WERI-Rb-1 (cell line): ENCODE measurements at regions not wholly inside any gene's neighbourhood (a gene's known extent, or its start where the extent isn't known, plus 50 kb on each side); places are given as distances from the start of the nearest gene placed in this dataset.

ENCODE experiments used
- DNase-seq: peaks from one replicate; pipeline ENCODE4 v3.0.0-alpha.2; 2020
- H3K27ac ChIP-seq: fragments of 250-450 bp; sonication (Bioruptor Pico); 2 replicates; pipeline ENCODE4 v1.5.1; 2020; ENCODE audit warnings: mild to moderate bottlenecking, moderate library complexity
- H3K27me3 ChIP-seq: fragments of 250-450 bp; sonication (Bioruptor Pico); 2 replicates; pipeline ENCODE4 v1.5.1; 2021; ENCODE audit warnings: mild to moderate bottlenecking, low read depth, moderate library complexity; ENCODE audit not compliant: insufficient read depth, severe bottlenecking
- H3K36me3 ChIP-seq: fragments of 250-450 bp; sonication (Bioruptor Pico); 2 replicates; pipeline ENCODE4 v1.5.1; 2020; ENCODE audit warnings: mild to moderate bottlenecking, moderate library complexity
- H3K4me3 ChIP-seq: 2 replicates; pipeline ENCODE4 v1.5.1; 2011; ENCODE audit warnings: low read depth, mild to moderate bottlenecking, control low read depth, low read length
- H3K9me3 ChIP-seq: fragments of 250-450 bp; sonication (Bioruptor Pico); 2 replicates; pipeline ENCODE4 v1.5.1; 2021; ENCODE audit warnings: mild to moderate bottlenecking, moderate library complexity; ENCODE audit not compliant: severe bottlenecking
- CTCF ChIP-seq: IDR thresholded peaks from 2 replicates; pipeline ENCODE4 v1.5.1; 2011; ENCODE audit warnings: low read depth, mild to moderate bottlenecking, control low read depth, inconsistent platforms, low read length

- Histone ChIP-seq H3K9me3 (no peaks in the 10 kb centered on the region), H3K4me3 (no peak overlapping the region), H3K36me3 (no peaks in the 10 kb centered on the region), H3K27me3 (no peaks in the 10 kb centered on the region), H3K27ac (no peak overlapping the region)
- DNase-seq = peak; percentile 55
- no peak for TF ChIP-seq CTCF
Observed at GRCh38 chr5:134063188-134063820, 51.2 kb upstream of the TCF7 start.

- Histone ChIP-seq H3K9me3 (no peaks in the 10 kb centered on the region), H3K27ac (no peak overlapping the region), H3K27me3 (no peaks in the 10 kb centered on the region), H3K4me3 (no peak overlapping the region), H3K36me3 (no peaks in the 10 kb centered on the region)
- no peak for DNase-seq
- no peak for TF ChIP-seq CTCF
Observed at GRCh38 chr5:134059758-134060495, 54.6 kb upstream of the TCF7 start.

GRCh38 chr5:134055015-134055414 lies 50.2 kb upstream of the VDAC1 start:
- H3K27me3 ChIP-seq = no peaks in the 10 kb centered on the region
- H3K27ac ChIP-seq = no peak overlapping the region
- no peak for TF ChIP-seq CTCF
- no peak overlapping the region for H3K4me3 ChIP-seq
- H3K9me3 ChIP-seq = no peaks in the 10 kb centered on the region
- H3K36me3 ChIP-seq = no peaks in the 10 kb centered on the region
- no peak for DNase-seq
